Liver (tissue), 8 donors: ENCODE measurements at regions not wholly inside any gene's neighbourhood (a gene's known extent, or its start where the extent isn't known, plus 50 kb on each side); places are given as distances from the start of the nearest gene placed in this dataset.

Experiments used
- DNase-seq: peaks from one replicate; pipeline ENCODE4 v3.0.0-alpha.2; 2017; ENCODE audit warnings: low spot score
- H3K27ac ChIP-seq, 2 donors: one replicate each; pipeline ENCODE4 v1.7.0; 2013; ENCODE audit warnings: inconsistent platforms in 2 of 2, low read length in 2 of 2, control low read depth in 1 of 2, low read depth in 1 of 2, mild to moderate bottlenecking in 1 of 2
- H3K27me3 ChIP-seq, 4 donors: one replicate each; pipeline versions ENCODE4 v1.6.1 to v1.7.0; 2013; ENCODE audit warnings: low read length in 3 of 4, inconsistent platforms in 1 of 4, mild to moderate bottlenecking in 1 of 4, moderate library complexity in 1 of 4; ENCODE audit not compliant: control insufficient read depth in 4 of 4, insufficient read depth in 4 of 4
- H3K36me3 ChIP-seq, 4 donors: one replicate each; pipeline versions ENCODE4 v1.6.1 to v1.7.0; 2013; ENCODE audit warnings: low read length in 3 of 4, mild to moderate bottlenecking in 3 of 4, low read depth in 1 of 4, moderate library complexity in 1 of 4; ENCODE audit not compliant: control insufficient read depth in 4 of 4, insufficient read depth in 3 of 4
- H3K4me1 ChIP-seq, 4 donors: one replicate each; pipeline versions ENCODE4 v1.6.1 to v1.7.0; 2013; ENCODE audit warnings: low read length in 3 of 4, mild to moderate bottlenecking in 3 of 4, moderate library complexity in 1 of 4; ENCODE audit not compliant: control insufficient read depth in 4 of 4, insufficient read depth in 4 of 4
- H3K4me3 ChIP-seq, 3 donors: one replicate each; pipeline versions ENCODE4 v1.6.1 to v1.7.0; 2013; ENCODE audit warnings: low read length in 3 of 3, control low read depth in 1 of 3, low read depth in 1 of 3, mild to moderate bottlenecking in 1 of 3
- H3K9ac ChIP-seq, 2 donors: one replicate each; pipeline ENCODE4 v1.7.0; 2013; ENCODE audit warnings: low read length in 2 of 2, mild to moderate bottlenecking in 2 of 2, moderate library complexity in 2 of 2, control low read depth in 1 of 2, low read depth in 1 of 2
- H3K9me3 ChIP-seq, 4 donors: one replicate each; pipeline versions ENCODE4 v1.6.1 to v1.7.0; 2013; ENCODE audit warnings: low read length in 3 of 4; ENCODE audit not compliant: control insufficient read depth in 4 of 4
- ATF3 ChIP-seq: IDR thresholded peaks from 2 replicates; pipeline ENCODE4 v1.6.1; 2016; ENCODE audit warnings: antibody characterized with exemption
- CTCF ChIP-seq: fragments of 150-350 bp; IDR thresholded peaks from 2 replicates; pipeline ENCODE4 v1.5.1; 2017; ENCODE audit warnings: improper control_type of control experiment, low read depth, low read length; ENCODE audit not compliant: missing input control
- EGR1 ChIP-seq, 2 donors: IDR thresholded peaks; 2 replicates each; pipeline ENCODE4 v1.6.1; 2016 to 2018; ENCODE audit warnings: antibody characterized with exemption in 2 of 2, low read depth in 2 of 2
- FOXA1 ChIP-seq: IDR thresholded peaks from 2 replicates; pipeline ENCODE4 v1.6.1; 2016; ENCODE audit warnings: antibody characterized with exemption
- FOXA2 ChIP-seq: IDR thresholded peaks from 2 replicates; pipeline ENCODE4 v1.6.1; 2016; ENCODE audit warnings: antibody characterized with exemption
- GABPA ChIP-seq, 2 donors: IDR thresholded peaks in 1 of 2; conservative IDR thresholded peaks in 1 of 2; 2 replicates each; pipeline ENCODE4 v1.6.1; 2016; ENCODE audit warnings: antibody characterized with exemption in 2 of 2, mild to moderate bottlenecking in 1 of 2, moderate library complexity in 1 of 2
- HNF4A ChIP-seq, 2 donors: conservative IDR thresholded peaks; 2 replicates each; pipeline ENCODE4 v1.6.1; 2016; ENCODE audit warnings: antibody characterized with exemption in 2 of 2, mild to moderate bottlenecking in 2 of 2
- HNF4G ChIP-seq: IDR thresholded peaks from 2 replicates; pipeline ENCODE4 v1.6.1; 2016; ENCODE audit warnings: antibody characterized with exemption
- JUND ChIP-seq, 2 donors: IDR thresholded peaks; 2 replicates each; pipeline ENCODE4 v1.6.1; 2016; ENCODE audit warnings: antibody characterized with exemption in 2 of 2
- MAX ChIP-seq: IDR thresholded peaks from 2 replicates; pipeline ENCODE4 v1.6.1; 2016; ENCODE audit warnings: antibody characterized with exemption
- NR2F2 ChIP-seq: IDR thresholded peaks from 2 replicates; pipeline ENCODE4 v1.6.1; 2016; ENCODE audit warnings: antibody characterized with exemption
- RAD21 ChIP-seq, 2 donors: IDR thresholded peaks; 2 replicates each; pipeline ENCODE4 v1.6.1; 2016; ENCODE audit warnings: antibody characterized with exemption in 2 of 2, mild to moderate bottlenecking in 2 of 2
- REST ChIP-seq: IDR thresholded peaks from 2 replicates; pipeline ENCODE4 v1.6.1; 2016; ENCODE audit warnings: antibody characterized with exemption, mild to moderate bottlenecking
- RXRA ChIP-seq, 2 donors: IDR thresholded peaks; 2 replicates each; pipeline ENCODE4 v1.6.1; 2017 to 2018; ENCODE audit warnings: antibody characterized with exemption in 2 of 2, mild to moderate bottlenecking in 1 of 2
- SP1 ChIP-seq: IDR thresholded peaks from 2 replicates; pipeline ENCODE4 v1.6.1; 2018; ENCODE audit warnings: antibody characterized with exemption, mild to moderate bottlenecking
- TAF1 ChIP-seq: conservative IDR thresholded peaks from 2 replicates; pipeline ENCODE4 v1.6.1; 2016; ENCODE audit warnings: antibody characterized with exemption, mild to moderate bottlenecking
- YY1 ChIP-seq: IDR thresholded peaks from 2 replicates; pipeline ENCODE4 v1.6.1; 2016; ENCODE audit warnings: antibody characterized with exemption, mild to moderate bottlenecking
- WGBS: extraction: QIAGEN DNeasy Blood & Tissue Kit; methylation state at CpG from one replicate; pipeline ENCODE4 v1.1.7; 2013; 5-methylcytosine and 5-hydroxymethylcytosine counted together
- donor health status: healthy.
- donor health status: healthy.
- donor health status: healthy.
- donor health status: healthy.
- donor health status: healthy.

- TF ChIP-seq YY1 = peak; percentile 35
- peak; percentile 86 for TF ChIP-seq CTCF
- TF ChIP-seq JUND (IDR thresholded peaks at IDR 0.05) = no peak
- peak; percentile 90 to 97 for TF ChIP-seq RAD21 (IDR thresholded peaks at IDR 0.05)
- no peak for TF ChIP-seq FOXA1
- no peak for TF ChIP-seq TAF1
- TF ChIP-seq ATF3 = no peak
- peak; percentile 53 for DNase-seq
- Histone ChIP-seq H3K27me3 (no peaks in the 10 kb centered on the region), H3K4me1 (peaks cover 3 to 42% (median 34%) of the 10 kb centered on the region in 4 donors), H3K27ac (no peak overlapping the region), H3K9ac (no peak overlapping the region), H3K36me3 (no peaks in the 10 kb centered on the region), H3K9me3 (no peaks in the 10 kb centered on the region), H3K4me3 (no peak overlapping the region)
- WGBS = 44% methylated on average over 8 of the region's 8 CpGs
These were observed 131.6 kb upstream of the ESR1 start for GRCh38 chr6:151675746-151676459.

- Histone ChIP-seq H3K4me3 (no peak overlapping the region), H3K27ac (peak overlapping the region in 1 of 2 donors; percentile 34), H3K9me3 (no peaks in the 10 kb centered on the region), H3K27me3 (no peaks in the 10 kb centered on the region), H3K9ac (no peak overlapping the region), H3K4me1 (peaks cover 5 to 47% (median 37%) of the 10 kb centered on the region in 4 donors), H3K36me3 (no peaks in the 10 kb centered on the region)
- no peak for DNase-seq
- TF ChIP-seq HNF4A (conservative IDR thresholded peaks at IDR 0.05) = no peak
- TF ChIP-seq FOXA1 = no peak
- TF ChIP-seq RAD21 (IDR thresholded peaks at IDR 0.05) = no peak
- TF ChIP-seq FOXA2 = no peak
- no peak for TF ChIP-seq EGR1 (IDR thresholded peaks at IDR 0.05; ENCODE audit: low read depth in 2 of 2)
- no peak for TF ChIP-seq GABPA (IDR thresholded peaks at IDR 0.05 in 1 of 2, conservative IDR thresholded peaks at IDR 0.05 in 1 of 2)
- TF ChIP-seq JUND (IDR thresholded peaks at IDR 0.05) = no peak
- no peak for TF ChIP-seq SP1
- no peak for TF ChIP-seq ATF3
- no peak for TF ChIP-seq RXRA (IDR thresholded peaks at IDR 0.05)
- TF ChIP-seq YY1 = no peak
- TF ChIP-seq MAX = no peak
- WGBS = 76% methylated on average over 7 of the region's 7 CpGs
These were observed 131.0 kb upstream of the ESR1 start for GRCh38 chr6:151676460-151676945.

- 37% methylated on average over 6 of the region's 6 CpGs for WGBS
- Histone ChIP-seq H3K9ac (no peak overlapping the region), H3K4me1 (peaks cover 7 to 56% (median 45%) of the 10 kb centered on the region in 4 donors), H3K4me3 (no peak overlapping the region), H3K36me3 (no peaks in the 10 kb centered on the region), H3K27me3 (no peaks in the 10 kb centered on the region), H3K9me3 (no peaks in the 10 kb centered on the region), H3K27ac (peak overlapping the region; percentile 54 to 62)
- DNase-seq = no peak
- TF ChIP-seq YY1 (peak; percentile 38), EGR1 (IDR thresholded peaks at IDR 0.05; ENCODE audit: low read depth in 2 of 2) (no peak), HNF4G (no peak), HNF4A (conservative IDR thresholded peaks at IDR 0.05) (peak; percentile 39 to 58), FOXA1 (no peak), TAF1 (no peak), FOXA2 (peak; percentile 47), REST (no peak), MAX (peak; percentile 30), JUND (IDR thresholded peaks at IDR 0.05) (peak in 1 of 2 donors; percentile 55), NR2F2 (no peak), GABPA (IDR thresholded peaks at IDR 0.05 in 1 of 2, conservative IDR thresholded peaks at IDR 0.05 in 1 of 2) (no peak), CTCF (no peak)
These were observed 130.1 kb upstream of the ESR1 start for GRCh38 chr6:151677404-151677803.
